ENCODE measurements at regions not wholly inside any gene's neighbourhood (a gene's known extent, or its start where the extent isn't known, plus 50 kb on each side); places are given as distances from the start of the nearest gene placed in this dataset.

DNA sequence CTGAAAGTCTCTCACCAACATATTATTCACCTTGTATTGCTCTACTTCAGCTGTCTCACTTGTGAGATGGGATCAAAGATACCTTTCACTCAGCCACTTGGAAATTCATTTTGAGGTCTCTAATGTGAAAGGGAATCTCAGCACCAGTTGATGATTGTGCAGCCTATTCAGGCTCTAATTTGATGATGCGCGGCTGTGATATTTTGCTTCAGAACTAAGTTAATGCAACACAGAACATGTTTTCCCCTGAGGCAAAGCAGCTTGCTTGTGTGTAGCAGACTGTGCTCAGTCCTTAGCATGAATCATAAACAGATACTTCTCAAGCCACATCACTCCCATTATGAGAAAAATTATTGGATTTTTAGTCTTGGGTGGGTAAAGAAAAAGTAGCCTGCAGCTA lies 378.8 kb downstream of the OSTF1 start:
- TF ChIP-seq, protein P1, sequence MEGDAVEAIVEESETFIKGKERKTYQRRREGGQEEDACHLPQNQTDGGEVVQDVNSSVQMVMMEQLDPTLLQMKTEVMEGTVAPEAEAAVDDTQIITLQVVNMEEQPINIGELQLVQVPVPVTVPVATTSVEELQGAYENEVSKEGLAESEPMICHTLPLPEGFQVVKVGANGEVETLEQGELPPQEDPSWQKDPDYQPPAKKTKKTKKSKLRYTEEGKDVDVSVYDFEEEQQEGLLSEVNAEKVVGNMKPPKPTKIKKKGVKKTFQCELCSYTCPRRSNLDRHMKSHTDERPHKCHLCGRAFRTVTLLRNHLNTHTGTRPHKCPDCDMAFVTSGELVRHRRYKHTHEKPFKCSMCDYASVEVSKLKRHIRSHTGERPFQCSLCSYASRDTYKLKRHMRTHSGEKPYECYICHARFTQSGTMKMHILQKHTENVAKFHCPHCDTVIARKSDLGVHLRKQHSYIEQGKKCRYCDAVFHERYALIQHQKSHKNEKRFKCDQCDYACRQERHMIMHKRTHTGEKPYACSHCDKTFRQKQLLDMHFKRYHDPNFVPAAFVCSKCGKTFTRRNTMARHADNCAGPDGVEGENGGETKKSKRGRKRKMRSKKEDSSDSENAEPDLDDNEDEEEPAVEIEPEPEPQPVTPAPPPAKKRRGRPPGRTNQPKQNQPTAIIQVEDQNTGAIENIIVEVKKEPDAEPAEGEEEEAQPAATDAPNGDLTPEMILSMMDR (IDR thresholded peaks at IDR 0.05; ENCODE audit: low read depth, low read length): no peak
- no peak overlapping the region for H3K4me3 ChIP-seq (ENCODE audit: low read depth, low read length)

DNA sequence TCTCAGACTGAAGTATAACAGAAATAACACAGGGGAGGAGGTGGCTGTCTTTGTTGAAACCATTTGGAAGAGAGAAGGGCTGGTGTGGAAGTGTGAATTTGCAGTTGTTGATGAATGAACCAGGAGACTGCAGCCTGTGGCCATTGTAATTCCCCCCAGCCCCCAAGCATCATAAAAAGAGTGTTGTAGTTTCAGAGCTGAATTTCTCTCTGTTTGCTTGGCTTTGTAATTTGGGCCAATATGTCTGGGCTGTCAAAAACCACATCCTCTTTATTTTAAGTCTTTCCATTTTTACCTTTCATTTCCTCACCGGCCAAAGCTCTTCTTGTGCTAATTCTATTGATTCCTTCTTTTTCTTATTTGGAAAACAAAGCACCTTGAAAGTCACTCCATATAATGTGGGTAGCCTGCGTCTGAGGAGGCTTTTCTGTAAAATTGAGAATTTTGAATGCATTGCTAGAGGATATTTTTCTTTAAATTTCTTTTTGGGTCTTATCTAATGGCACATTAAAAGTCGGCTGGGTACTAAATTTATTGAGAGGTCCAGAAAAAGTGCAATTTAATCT lies 383.3 kb downstream of the OSTF1 start:
- TF ChIP-seq, protein P1 (IDR thresholded peaks at IDR 0.05; ENCODE audit: low read depth, low read length): no peak
- H3K4me3 ChIP-seq (ENCODE audit: low read depth, low read length): no peak overlapping the region

DNA sequence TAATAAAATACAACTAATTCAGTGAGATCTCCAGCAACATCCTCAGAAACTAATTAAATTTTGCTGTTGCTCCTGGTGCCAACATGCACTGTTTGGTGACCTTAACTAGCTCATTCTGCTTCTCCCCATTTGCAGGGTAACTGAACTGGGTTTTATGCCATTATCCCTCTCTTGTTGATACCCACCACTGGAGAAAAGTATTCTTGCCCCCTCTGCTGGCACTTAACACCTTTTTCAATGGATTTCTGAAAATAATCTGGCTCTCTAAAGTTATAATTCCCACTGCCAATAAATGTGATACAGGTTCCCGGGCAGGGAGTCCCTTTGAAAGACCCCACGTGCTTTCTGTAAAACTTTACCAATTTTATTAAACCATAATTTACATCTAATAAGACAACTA lies 394.3 kb downstream of the OSTF1 start:
- H3K4me3 ChIP-seq (ENCODE audit: low read depth, low read length): no peak overlapping the region
- TF ChIP-seq, protein P1 (IDR thresholded peaks at IDR 0.05; ENCODE audit: low read depth, low read length): no peak

DNA sequence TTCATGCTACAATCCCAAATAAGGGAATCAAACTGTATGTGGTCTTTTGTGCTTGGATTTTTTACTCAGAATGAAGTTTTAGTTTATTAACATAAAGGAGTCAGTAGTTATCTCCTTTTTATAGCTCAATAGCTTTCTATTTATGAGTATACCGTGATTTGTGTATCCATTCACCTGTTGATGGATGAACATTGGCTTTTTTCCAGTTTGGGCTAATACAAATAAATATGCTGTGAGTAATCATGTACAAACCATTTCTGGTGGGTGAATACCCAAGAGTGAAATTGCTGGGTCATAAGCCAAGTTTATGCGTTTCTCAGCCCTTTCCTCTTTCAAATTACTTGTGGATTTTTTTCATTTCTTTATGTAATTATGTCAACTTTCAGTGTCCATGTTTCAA lies 395.3 kb downstream of the OSTF1 start:
- H3K4me3 ChIP-seq (ENCODE audit: low read depth, low read length): no peak overlapping the region
- TF ChIP-seq, protein P1 (IDR thresholded peaks at IDR 0.05; ENCODE audit: low read depth, low read length): no peak

DNA sequence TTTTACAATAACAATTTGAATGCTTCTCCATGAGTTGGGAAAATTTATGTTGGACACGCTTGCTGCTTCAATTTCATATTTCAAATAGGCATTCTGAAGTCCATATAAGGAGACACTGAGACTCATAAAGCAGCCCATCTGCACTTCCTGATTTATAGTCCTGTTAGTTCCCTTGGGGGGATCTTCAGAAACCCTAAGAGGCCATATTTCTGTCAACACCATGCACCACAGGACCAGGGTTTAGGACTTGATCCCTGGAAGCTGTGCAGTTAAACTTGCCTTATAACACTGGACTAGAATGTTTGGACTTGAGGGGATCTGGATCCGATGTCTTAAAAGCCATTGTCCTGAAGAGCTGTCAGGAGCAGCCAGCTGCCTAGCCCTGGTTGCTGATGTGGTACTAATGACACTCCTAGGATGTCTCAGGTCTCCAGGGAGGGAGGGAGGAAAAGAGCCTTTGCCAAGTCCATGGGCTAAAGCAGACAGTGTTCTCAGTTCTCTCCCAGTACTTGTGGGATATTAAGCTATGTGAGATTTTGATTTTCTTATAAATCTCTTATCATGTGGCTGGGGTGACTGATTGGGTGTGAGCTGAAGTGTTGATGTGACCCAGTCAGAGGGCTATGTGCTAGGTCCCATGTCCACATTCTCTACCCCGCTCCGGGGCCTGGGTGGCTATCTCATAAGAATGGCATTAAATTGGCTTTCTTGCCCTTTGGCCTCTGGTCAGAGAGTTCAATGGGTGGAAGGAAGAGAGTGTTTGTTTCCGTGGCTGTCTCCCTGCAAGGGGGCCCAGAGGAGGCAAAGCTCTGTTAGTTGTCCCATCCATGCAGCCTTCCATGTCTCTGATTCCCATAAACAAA lies 399.8 kb downstream of the OSTF1 start:
- no peak overlapping the region for H3K4me3 ChIP-seq (ENCODE audit: low read depth, low read length)
- TF ChIP-seq, protein P1 (IDR thresholded peaks at IDR 0.05; ENCODE audit: low read depth, low read length): no peak

DNA sequence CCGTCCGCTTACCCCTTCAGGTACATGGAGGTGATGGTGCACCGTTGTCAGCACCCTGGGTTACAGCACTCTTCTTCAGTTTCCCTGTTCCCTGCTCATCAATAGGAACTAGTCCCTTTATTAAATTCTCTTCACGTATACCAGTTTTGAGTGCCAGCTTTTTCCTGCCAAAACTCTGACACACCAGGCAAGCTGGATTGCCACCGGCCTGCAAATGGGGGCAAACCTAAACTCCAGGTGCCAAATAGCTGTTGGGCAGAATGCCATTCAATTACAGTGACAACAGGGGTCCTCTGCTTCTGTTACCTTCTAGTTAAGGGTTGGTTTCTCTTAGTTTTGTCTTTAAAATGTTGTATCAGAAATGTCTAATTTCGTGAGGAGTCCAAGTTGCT lies 400.4 kb downstream of the OSTF1 start:
- TF ChIP-seq, protein P1 (IDR thresholded peaks at IDR 0.05; ENCODE audit: low read depth, low read length): no peak
- no peak overlapping the region for H3K4me3 ChIP-seq (ENCODE audit: low read depth, low read length)

DNA sequence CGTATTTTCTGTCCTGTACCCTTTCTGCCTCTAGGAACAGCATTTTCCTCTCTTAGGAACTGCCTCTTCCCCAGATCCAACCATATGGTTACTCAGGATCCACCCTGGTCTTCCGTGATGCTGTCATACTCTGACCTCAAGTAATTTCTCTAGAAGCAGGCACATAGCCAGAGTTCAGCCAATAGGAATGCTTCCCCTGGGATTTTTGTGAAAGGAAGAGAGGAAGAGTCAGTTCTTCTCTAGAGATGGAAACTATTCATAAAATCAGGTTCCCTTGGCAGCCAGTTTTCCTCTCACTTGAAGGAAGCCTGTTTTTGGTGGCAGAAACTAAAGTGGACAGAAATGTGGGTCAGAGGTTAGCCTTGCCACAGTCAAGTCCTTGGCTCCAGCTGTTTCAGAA lies 400.1 kb upstream of the PCSK5 start:
- TF ChIP-seq, protein P1 (IDR thresholded peaks at IDR 0.05; ENCODE audit: low read depth, low read length): no peak
- H3K4me3 ChIP-seq (ENCODE audit: low read depth, low read length): no peak overlapping the region

Measured in WI38 (cell line).